ENCODE measurements at regions not wholly inside any gene's neighbourhood (a gene's known extent, or its start where the extent isn't known, plus 50 kb on each side); places are given as distances from the start of the nearest gene placed in this dataset.

GRCh38 chr5:33372721-33373472 lies 67.9 kb upstream of the TARS1 start:
- Histone ChIP-seq H2AFZ (no peak overlapping the region), H4K20me1 (replicated peaks; ENCODE audit: insufficient read depth) (no peaks in the 10 kb centered on the region), H3K27ac (ENCODE audit: low read depth) (no peak overlapping the region), H3K4me3 (no peak overlapping the region), H3F3A (replicated peaks; ENCODE audit: low read depth) (no peaks in the 10 kb centered on the region), H3K79me2 (replicated peaks; ENCODE audit: insufficient read depth) (no peaks in the 10 kb centered on the region), H3K27me3 (ENCODE audit: insufficient read depth) (no peaks in the 10 kb centered on the region), H3K9me2 (ENCODE audit: insufficient read depth) (no peaks in the 10 kb centered on the region), H3K4me2 (no peak overlapping the region), H3K4me1 (ENCODE audit: insufficient read depth) (no peaks in the 10 kb centered on the region), H3K36me3 (ENCODE audit: insufficient read depth) (no peaks in the 10 kb centered on the region; the same call in 1 of the 2 replicates)
- H3K4me1 Mint-ChIP-seq = no peaks in the 10 kb centered on the region
- no peaks in the 10 kb centered on the region for H3K27me3 Mint-ChIP-seq (ENCODE audit: insufficient read depth, low read depth, poor library complexity)
- no peak for TF ChIP-seq ETS1 (IDR thresholded peaks at IDR 0.05)
- no peak for TF ChIP-seq STAT1 (IDR thresholded peaks at IDR 0.05; ENCODE audit: unreplicated experiment)
- no peak for TF ChIP-seq POLR2AphosphoS5 (IDR thresholded peaks at IDR 0.05; ENCODE audit: low read depth)
- no peak for TF ChIP-seq ZNF114 (CRISPR knock-in tag; IDR thresholded peaks at IDR 0.05)
- no peak for TF ChIP-seq ZNF331 (CRISPR knock-in tag; IDR thresholded peaks at IDR 0.05; ENCODE audit: low read depth)
- no peak for TF ChIP-seq NANOG (IDR thresholded peaks at IDR 0.05; ENCODE audit: borderline replicate concordance)
- TF ChIP-seq CREB1 (CRISPR knock-in tag; IDR thresholded peaks at IDR 0.05; ENCODE audit: low read depth) = no peak
- TF ChIP-seq, protein P1, sequence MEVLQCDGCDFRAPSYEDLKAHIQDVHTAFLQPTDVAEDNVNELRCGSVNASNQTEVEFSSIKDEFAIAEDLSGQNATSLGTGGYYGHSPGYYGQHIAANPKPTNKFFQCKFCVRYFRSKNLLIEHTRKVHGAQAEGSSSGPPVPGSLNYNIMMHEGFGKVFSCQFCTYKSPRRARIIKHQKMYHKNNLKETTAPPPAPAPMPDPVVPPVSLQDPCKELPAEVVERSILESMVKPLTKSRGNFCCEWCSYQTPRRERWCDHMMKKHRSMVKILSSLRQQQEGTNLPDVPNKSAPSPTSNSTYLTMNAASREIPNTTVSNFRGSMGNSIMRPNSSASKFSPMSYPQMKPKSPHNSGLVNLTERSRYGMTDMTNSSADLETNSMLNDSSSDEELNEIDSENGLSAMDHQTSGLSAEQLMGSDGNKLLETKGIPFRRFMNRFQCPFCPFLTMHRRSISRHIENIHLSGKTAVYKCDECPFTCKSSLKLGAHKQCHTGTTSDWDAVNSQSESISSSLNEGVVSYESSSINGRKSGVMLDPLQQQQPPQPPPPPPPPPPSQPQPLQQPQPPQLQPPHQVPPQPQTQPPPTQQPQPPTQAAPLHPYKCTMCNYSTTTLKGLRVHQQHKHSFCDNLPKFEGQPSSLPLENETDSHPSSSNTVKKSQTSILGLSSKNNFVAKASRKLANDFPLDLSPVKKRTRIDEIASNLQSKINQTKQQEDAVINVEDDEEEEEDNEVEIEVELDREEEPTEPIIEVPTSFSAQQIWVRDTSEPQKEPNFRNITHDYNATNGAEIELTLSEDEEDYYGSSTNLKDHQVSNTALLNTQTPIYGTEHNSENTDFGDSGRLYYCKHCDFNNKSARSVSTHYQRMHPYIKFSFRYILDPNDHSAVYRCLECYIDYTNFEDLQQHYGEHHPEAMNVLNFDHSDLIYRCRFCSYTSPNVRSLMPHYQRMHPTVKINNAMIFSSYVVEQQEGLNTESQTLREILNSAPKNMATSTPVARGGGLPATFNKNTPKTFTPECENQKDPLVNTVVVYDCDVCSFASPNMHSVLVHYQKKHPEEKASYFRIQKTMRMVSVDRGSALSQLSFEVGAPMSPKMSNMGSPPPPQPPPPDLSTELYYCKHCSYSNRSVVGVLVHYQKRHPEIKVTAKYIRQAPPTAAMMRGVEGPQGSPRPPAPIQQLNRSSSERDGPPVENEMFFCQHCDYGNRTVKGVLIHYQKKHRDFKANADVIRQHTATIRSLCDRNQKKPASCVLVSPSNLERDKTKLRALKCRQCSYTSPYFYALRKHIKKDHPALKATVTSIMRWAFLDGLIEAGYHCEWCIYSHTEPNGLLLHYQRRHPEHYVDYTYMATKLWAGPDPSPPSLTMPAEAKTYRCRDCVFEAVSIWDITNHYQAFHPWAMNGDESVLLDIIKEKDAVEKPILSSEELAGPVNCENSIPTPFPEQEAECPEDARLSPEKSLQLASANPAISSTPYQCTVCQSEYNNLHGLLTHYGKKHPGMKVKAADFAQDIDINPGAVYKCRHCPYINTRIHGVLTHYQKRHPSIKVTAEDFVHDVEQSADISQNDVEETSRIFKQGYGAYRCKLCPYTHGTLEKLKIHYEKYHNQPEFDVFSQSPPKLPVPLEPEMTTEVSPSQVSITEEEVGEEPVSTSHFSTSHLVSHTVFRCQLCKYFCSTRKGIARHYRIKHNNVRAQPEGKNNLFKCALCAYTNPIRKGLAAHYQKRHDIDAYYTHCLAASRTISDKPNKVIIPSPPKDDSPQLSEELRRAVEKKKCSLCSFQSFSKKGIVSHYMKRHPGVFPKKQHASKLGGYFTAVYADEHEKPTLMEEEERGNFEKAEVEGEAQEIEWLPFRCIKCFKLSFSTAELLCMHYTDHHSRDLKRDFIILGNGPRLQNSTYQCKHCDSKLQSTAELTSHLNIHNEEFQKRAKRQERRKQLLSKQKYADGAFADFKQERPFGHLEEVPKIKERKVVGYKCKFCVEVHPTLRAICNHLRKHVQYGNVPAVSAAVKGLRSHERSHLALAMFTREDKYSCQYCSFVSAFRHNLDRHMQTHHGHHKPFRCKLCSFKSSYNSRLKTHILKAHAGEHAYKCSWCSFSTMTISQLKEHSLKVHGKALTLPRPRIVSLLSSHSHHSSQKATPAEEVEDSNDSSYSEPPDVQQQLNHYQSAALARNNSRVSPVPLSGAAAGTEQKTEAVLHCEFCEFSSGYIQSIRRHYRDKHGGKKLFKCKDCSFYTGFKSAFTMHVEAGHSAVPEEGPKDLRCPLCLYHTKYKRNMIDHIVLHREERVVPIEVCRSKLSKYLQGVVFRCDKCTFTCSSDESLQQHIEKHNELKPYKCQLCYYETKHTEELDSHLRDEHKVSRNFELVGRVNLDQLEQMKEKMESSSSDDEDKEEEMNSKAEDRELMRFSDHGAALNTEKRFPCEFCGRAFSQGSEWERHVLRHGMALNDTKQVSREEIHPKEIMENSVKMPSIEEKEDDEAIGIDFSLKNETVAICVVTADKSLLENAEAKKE (CRISPR knock-in tag; IDR thresholded peaks at IDR 0.05) = no peak
- TF ChIP-seq JUNB (IDR thresholded peaks at IDR 0.05; ENCODE audit: unreplicated experiment) = no peak
- no peak for TF ChIP-seq EZH2 (IDR thresholded peaks at IDR 0.05; ENCODE audit: low read depth, unreplicated experiment)
- TF ChIP-seq EZH2phosphoT487 (IDR thresholded peaks at IDR 0.05; ENCODE audit: unreplicated experiment) = no peak
- TF ChIP-seq CTCF (conservative IDR thresholded peaks at IDR 0.05; ENCODE audit: low read depth in 2 of 2) = no peak
- TF ChIP-seq, protein P2, sequence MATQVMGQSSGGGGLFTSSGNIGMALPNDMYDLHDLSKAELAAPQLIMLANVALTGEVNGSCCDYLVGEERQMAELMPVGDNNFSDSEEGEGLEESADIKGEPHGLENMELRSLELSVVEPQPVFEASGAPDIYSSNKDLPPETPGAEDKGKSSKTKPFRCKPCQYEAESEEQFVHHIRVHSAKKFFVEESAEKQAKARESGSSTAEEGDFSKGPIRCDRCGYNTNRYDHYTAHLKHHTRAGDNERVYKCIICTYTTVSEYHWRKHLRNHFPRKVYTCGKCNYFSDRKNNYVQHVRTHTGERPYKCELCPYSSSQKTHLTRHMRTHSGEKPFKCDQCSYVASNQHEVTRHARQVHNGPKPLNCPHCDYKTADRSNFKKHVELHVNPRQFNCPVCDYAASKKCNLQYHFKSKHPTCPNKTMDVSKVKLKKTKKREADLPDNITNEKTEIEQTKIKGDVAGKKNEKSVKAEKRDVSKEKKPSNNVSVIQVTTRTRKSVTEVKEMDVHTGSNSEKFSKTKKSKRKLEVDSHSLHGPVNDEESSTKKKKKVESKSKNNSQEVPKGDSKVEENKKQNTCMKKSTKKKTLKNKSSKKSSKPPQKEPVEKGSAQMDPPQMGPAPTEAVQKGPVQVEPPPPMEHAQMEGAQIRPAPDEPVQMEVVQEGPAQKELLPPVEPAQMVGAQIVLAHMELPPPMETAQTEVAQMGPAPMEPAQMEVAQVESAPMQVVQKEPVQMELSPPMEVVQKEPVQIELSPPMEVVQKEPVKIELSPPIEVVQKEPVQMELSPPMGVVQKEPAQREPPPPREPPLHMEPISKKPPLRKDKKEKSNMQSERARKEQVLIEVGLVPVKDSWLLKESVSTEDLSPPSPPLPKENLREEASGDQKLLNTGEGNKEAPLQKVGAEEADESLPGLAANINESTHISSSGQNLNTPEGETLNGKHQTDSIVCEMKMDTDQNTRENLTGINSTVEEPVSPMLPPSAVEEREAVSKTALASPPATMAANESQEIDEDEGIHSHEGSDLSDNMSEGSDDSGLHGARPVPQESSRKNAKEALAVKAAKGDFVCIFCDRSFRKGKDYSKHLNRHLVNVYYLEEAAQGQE (IDR thresholded peaks at IDR 0.05; ENCODE audit: unreplicated experiment) = no peak
- ATAC-seq = no peak
- H3K9me3 Mint-ChIP-seq = no peaks in the 10 kb centered on the region
- H3K36me3 Mint-ChIP-seq (ENCODE audit: low read depth) = no peaks in the 10 kb centered on the region
- no peak for DNase-seq (ENCODE audit: low spot score)
- no peak overlapping the region for H3K27ac Mint-ChIP-seq
- H3K4me3 Mint-ChIP-seq = no peak overlapping the region

All from GM23338 (cell line).